SK-N-MC (cell line): ENCODE measurements at regions not wholly inside any gene's neighbourhood (a gene's known extent, or its start where the extent isn't known, plus 50 kb on each side); places are given as distances from the start of the nearest gene placed in this dataset.
A peak's percentile ranks its signal among the peaks of the same experiment; 100 is the strongest.

Experiments
- DNase-seq: peaks from one replicate; pipeline ENCODE4 v3.0.0-alpha.2; 2011; ENCODE audit warnings: low read depth, low spot score
- H3K27ac ChIP-seq: fragments of 200-600 bp; sonication (generic); 2 replicates; pipeline ENCODE4 v1.5.1; 2016; ENCODE audit warnings: mixed run types
- H3K36me3 ChIP-seq: fragments of 200-600 bp; sonication (generic); 2 replicates; pipeline ENCODE4 v1.6.1; 2017; ENCODE audit warnings: antibody characterized with exemption, low read length, mixed read lengths; ENCODE audit not compliant: insufficient read depth
- H3K4me3 ChIP-seq: fragments of 200-600 bp; sonication (generic); 2 replicates; pipeline ENCODE4 v1.5.1; 2016
- H3K9ac ChIP-seq: fragments of 200-600 bp; sonication (generic); 2 replicates; pipeline ENCODE4 v1.8.0; 2017; ENCODE audit warnings: mixed run types, mixed read lengths; ENCODE audit not compliant: insufficient read length
- H3K9me3 ChIP-seq: fragments of 200-600 bp; sonication (generic); 2 replicates; pipeline ENCODE4 v1.6.1; 2017; ENCODE audit warnings: low read depth, mild to moderate bottlenecking, antibody characterized with exemption, low read length, moderate library complexity, mixed read lengths
- EZH2 ChIP-seq: fragments of 200-600 bp; sonication (generic); IDR thresholded peaks from one replicate; pipeline ENCODE4 v1.6.1; 2017; ENCODE audit warnings: antibody characterized with exemption
- FOXP2 ChIP-seq: optimal IDR thresholded peaks from 2 replicates; pipeline ENCODE3; 2011; ENCODE audit warnings: mild to moderate bottlenecking, moderate library complexity; ENCODE audit not compliant: insufficient read depth; ENCODE audit errors: extremely low read length, control extremely low read depth
- POLR2AphosphoS5 ChIP-seq: IDR thresholded peaks from 2 replicates; pipeline ENCODE4 v1.6.1; 2012; ENCODE audit warnings: mild to moderate bottlenecking, low read depth, low read length, borderline replicate concordance

DNA sequence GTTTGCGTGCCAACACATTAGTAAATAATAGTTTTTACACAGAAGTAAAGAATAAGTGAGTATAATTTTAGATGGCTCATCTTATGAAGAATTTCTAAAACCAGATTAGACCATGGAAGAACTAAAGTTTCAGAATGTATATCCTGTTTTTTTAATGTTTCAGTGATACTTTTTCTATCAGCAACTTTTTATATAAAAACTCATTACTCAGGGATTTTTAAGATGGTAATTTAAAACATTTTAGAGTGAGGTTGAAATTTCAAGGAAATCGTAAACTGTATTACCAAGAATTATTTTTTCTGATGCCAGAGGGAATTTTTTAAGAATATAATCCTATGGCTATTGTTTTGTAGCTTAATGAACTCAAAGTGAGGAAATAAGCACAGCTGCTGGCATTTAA, 128.5 kb upstream of the FANCL start:
- peak overlapping the region; percentile 75 for H3K27ac ChIP-seq
- no peak for TF ChIP-seq FOXP2
- no peaks in the 10 kb centered on the region for H3K36me3 ChIP-seq
- H3K4me3 ChIP-seq, result peak overlapping the region; percentile 23; the same call in 1 of the 2 replicates
- DNase-seq, result no peak
- H3K9me3 ChIP-seq, result no peaks in the 10 kb centered on the region
- H3K9ac ChIP-seq, result no peak overlapping the region

DNA sequence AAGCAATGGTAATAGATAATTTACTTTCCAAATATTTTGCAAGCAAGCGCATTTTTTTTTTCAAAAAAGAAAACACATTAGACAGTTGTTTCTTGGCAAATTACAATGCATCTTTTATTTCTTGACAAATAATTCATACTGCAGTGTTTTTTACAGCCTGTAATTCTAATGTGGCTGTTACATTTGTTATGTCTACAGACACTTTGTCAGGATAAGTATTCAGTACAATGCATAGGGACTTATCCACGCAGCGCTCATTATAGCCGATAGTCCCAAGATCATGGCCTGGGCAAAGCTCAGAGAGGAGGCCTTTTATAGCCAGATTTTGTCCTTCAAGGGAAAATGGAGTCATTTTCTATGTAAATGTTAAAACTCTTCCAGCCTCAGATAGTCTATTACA, 123.0 kb upstream of the FANCL start:
- no peak overlapping the region for H3K27ac ChIP-seq
- no peak overlapping the region for H3K9ac ChIP-seq
- TF ChIP-seq EZH2 (no peak), POLR2AphosphoS5 (no peak), FOXP2 (no peak)
- H3K9me3 ChIP-seq, result no peaks in the 10 kb centered on the region
- no peaks in the 10 kb centered on the region for H3K36me3 ChIP-seq
- DNase-seq, result no peak
- H3K4me3 ChIP-seq, result no peak overlapping the region

DNA sequence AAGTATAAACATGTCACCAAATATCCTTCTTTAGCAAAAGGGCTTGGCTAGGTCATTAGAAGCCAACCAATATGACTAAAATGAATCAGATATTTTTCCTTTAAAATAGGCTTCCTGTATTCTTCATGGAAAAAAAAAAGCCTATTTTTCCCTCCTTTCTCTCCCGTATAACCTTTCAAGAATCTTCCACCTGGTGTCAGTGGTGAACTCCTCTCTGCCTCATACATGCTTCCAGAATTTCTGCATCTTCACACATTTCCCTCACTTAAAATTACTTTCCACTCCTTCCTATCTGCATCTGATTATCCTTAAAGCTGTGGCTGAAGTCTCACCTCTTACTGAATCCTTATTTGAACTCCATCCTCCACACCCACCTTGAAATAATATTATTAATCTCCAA, 116.9 kb upstream of the FANCL start:
- no peaks in the 10 kb centered on the region for H3K36me3 ChIP-seq
- DNase-seq, result no peak
- H3K27ac ChIP-seq, result no peak overlapping the region
- no peak overlapping the region for H3K4me3 ChIP-seq
- no peak overlapping the region for H3K9ac ChIP-seq
- TF ChIP-seq EZH2, result no peak
- no peak for TF ChIP-seq FOXP2
- TF ChIP-seq POLR2AphosphoS5, result no peak
- H3K9me3 ChIP-seq, result no peaks in the 10 kb centered on the region

DNA sequence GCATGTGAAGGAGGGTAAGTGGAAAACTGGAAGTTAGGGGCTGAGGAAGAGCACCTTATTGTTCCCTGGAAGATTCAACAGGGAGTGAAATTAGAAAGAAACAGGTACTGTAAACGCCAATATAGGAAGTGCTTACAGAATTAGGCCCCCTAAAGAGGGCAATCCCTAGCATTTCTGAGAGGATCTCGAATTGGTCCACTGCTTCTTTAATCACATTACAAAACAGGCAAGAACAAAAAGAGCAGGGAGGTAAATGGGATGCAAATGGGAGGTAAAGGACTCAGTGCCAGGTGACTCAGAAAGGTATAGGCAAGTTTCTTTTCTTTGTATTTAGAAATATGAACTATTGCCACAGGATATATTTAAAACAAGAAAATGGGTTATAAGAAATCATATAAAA, 116.4 kb upstream of the FANCL start:
- H3K4me3 ChIP-seq, result no peak overlapping the region
- H3K36me3 ChIP-seq, result no peaks in the 10 kb centered on the region
- no peak overlapping the region for H3K27ac ChIP-seq
- H3K9ac ChIP-seq, result no peak overlapping the region
- H3K9me3 ChIP-seq, result no peaks in the 10 kb centered on the region
- no peak for TF ChIP-seq POLR2AphosphoS5
- TF ChIP-seq EZH2, result no peak
- no peak for TF ChIP-seq FOXP2
- no peak for DNase-seq

DNA sequence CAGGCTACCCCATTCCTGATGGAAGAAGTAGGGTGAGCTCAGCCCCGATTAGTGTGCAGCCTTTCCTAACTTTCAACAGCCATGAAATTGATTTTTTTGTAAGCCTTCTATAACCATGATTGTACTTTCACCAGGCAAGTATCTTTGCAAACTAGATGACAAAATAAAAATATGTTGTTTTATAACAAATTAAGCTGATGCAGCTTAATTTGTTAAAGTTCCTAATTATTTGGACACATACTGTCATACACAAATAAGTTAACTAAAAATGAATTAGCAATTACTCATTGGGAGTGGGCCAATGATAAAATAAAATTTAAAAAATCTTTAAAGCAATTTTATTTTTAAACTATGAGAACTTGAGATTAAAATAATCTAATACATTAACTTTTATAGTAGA, 113.1 kb upstream of the FANCL start:
- H3K36me3 ChIP-seq, result no peaks in the 10 kb centered on the region
- TF ChIP-seq EZH2 (no peak), POLR2AphosphoS5 (no peak), FOXP2 (no peak)
- no peaks in the 10 kb centered on the region for H3K9me3 ChIP-seq
- no peak for DNase-seq
- H3K4me3 ChIP-seq, result no peak overlapping the region
- H3K9ac ChIP-seq, result no peak overlapping the region
- no peak overlapping the region for H3K27ac ChIP-seq

DNA sequence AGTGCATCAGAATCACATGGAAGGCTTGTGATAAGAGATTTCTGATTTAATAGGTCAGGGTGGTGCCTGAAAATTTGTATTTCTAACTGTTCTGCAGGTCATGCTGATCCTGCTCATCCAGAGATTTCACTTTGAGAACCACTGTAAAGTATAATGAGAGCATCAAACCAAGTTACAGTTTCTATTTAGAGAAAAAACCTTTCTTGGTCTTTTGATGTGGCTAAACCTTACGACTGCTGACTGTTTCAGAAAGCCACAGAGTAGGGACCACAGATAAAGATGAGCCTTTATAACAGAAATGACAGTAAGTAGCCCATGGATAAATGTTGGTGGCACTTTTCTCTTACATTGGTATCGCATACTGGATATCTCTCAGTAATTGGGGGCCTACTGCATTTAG, 109.4 kb upstream of the FANCL start:
- Histone ChIP-seq H3K9me3 (no peaks in the 10 kb centered on the region), H3K27ac (no peak overlapping the region), H3K36me3 (no peaks in the 10 kb centered on the region), H3K4me3 (no peak overlapping the region), H3K9ac (no peak overlapping the region)
- no peak for TF ChIP-seq FOXP2
- TF ChIP-seq EZH2, result no peak
- no peak for TF ChIP-seq POLR2AphosphoS5
- DNase-seq, result no peak

DNA sequence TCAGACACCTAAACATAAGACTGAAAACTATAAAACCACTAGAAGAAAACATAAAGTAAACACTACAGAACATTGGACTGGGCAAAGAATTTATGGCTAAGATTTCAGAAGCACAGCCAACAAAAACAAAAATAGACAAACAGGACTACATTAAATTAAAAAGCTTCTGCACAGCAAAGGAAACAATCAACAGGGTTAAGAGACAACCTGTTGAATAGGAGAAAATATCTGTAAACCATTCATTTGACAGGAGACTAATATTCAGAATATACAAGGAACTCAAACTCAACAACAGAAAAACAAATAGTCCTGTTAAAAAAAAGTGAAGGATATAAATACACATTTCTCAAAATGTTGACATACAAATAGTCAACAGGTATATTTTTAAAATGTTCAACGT, 106.7 kb upstream of the FANCL start:
- TF ChIP-seq POLR2AphosphoS5, result no peak
- TF ChIP-seq EZH2, result no peak
- no peak for TF ChIP-seq FOXP2
- Histone ChIP-seq H3K36me3 (no peaks in the 10 kb centered on the region), H3K27ac (no peak overlapping the region), H3K9ac (no peak overlapping the region), H3K4me3 (no peak overlapping the region), H3K9me3 (no peaks in the 10 kb centered on the region)
- DNase-seq, result no peak

DNA sequence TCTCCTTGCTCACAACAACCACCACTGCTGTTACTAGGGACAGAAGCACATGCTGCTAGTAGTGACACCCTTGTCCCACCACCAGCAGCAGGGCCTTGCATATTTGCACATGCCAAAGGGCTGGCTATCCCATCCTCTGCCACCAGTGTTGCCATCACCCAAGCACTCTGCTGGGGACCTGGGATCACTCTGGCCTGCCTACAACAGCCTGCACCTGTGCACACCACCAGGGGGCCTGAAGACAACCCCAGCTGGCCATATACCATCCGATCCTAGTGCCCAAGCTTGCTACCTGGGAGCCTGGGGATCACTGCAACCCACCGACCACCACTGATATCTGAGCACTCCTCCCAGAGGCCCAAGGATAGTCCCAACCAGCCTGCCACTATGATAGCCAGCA, 99.9 kb upstream of the FANCL start:
- no peak for TF ChIP-seq FOXP2
- TF ChIP-seq EZH2, result no peak
- no peak for TF ChIP-seq POLR2AphosphoS5
- H3K9ac ChIP-seq, result no peak overlapping the region
- H3K4me3 ChIP-seq, result no peak overlapping the region
- H3K9me3 ChIP-seq, result no peaks in the 10 kb centered on the region
- H3K36me3 ChIP-seq, result no peaks in the 10 kb centered on the region
- no peak overlapping the region for H3K27ac ChIP-seq
- DNase-seq, result no peak

DNA sequence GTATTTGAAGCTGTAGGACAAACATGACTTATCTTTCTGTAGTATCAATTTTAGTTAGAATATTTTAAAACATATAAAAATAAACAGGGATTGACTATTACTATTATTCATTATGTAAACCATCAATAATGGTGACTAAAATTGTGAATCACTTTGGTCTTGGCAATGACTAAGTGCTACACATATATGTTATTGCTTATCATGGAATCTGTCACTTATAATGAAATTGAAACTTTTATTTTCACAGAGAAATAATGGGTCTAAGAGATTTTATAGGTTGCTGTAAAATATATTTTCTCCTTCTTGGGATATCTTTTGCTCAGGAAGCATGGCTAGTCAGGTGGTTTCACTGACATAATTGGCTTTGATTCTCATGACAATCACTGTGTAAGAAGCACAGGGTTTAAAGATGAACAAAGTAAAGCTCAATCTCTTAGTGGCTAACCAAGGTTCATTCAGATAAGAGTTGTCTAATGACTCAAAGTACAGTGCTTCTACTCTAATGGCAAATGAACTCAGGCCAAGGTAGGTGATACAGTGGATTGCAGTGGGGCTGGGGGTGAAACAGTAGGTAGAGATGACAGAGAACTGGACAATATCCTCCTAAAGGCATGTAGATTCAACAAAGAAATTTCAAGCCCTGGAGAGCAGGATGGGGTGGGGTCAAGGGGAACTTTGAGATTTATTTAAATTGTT, 98.6 kb upstream of the FANCL start:
- TF ChIP-seq FOXP2, result no peak
- Histone ChIP-seq H3K27ac (no peak overlapping the region), H3K9ac (no peak overlapping the region), H3K4me3 (no peak overlapping the region), H3K9me3 (no peaks in the 10 kb centered on the region), H3K36me3 (no peaks in the 10 kb centered on the region)
- DNase-seq, result no peak

DNA sequence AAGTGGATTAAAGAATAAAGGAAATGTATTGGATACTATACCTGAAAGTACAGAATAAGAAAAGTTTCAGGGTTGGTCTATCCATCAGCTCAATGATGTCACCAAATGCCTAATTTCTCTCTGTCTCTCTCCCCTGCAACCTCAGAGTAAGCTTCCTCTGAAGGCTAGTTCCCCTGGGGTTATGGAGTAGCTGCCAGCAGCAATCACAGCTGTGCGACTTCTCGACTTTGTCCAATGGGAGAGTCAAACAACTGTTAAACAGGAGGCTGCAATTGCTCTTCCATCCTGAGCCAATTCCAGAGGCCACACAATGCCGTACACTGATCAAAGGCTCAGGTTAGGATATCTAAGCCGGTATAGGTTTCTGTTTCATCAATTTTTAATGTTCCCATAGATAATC, 95.3 kb upstream of the FANCL start:
- no peak overlapping the region for H3K4me3 ChIP-seq
- H3K27ac ChIP-seq, result no peak overlapping the region
- TF ChIP-seq POLR2AphosphoS5 (no peak), FOXP2 (no peak), EZH2 (no peak)
- H3K36me3 ChIP-seq, result no peaks in the 10 kb centered on the region
- no peaks in the 10 kb centered on the region for H3K9me3 ChIP-seq
- no peak overlapping the region for H3K9ac ChIP-seq
- DNase-seq, result no peak
